ENCODE measurements at regions not wholly inside any gene's neighbourhood (a gene's known extent, or its start where the extent isn't known, plus 50 kb on each side); places are given as distances from the start of the nearest gene placed in this dataset.
A peak's percentile ranks its signal among the peaks of the same experiment; 100 is the strongest.
"Not testable (repeated sequence)": the region's sequence is repeated elsewhere in the genome, so short reads cannot be mapped to it uniquely, and the experiment has no call there.

- no peak for DNase-seq (ENCODE audit: low read depth)
Observed at GRCh38 chr12:28980436-28980835, 168.6 kb upstream of the FAR2 start.

- DNase-seq (ENCODE audit: low read depth) = no peak
Observed at GRCh38 chr12:28987538-28988324, 161.3 kb upstream of the FAR2 start.

DNA sequence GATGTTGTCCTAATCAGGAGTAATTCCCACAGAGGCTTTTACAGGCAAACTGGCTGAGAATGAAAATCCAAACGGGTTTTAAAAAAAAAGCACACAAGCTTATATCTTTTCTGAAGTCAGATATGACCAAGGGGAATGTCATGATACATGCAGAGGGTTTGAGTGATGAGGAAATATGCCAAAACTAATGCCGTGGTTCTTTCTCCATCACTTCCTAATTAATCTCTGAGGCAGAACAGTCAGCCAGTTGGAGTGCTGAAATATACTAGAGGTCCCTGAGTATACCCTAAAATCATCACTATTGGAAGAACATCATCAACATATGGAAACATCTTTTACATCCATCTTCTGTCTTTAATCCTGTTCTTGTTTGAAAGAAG, 160.8 kb upstream of the FAR2 start:
- DNase-seq (ENCODE audit: low read depth) = no peak

DNA sequence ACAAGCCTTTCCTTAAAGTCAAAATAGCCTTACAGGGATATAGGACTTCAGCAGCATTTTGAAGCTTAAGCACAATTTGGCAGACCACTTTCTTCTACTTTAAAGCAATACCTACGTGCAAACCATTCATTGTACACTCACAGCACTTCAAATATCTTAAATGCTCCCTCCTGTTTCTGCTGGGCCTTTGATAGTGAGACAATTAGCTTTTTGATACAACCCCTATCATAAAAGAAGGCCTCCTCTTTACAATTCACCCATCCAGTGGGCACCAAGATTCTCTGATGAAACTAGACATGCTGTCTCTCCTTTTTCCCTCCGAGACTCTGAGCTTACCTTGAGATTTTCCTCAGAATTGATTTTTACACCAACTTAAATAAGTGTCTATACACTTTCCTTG, 157.5 kb upstream of the FAR2 start:
- DNase-seq (ENCODE audit: low read depth) = no peak

GRCh38 chr12:28993720-28994119, 155.4 kb upstream of the FAR2 start:
- DNase-seq (ENCODE audit: low read depth) = no peak

DNA sequence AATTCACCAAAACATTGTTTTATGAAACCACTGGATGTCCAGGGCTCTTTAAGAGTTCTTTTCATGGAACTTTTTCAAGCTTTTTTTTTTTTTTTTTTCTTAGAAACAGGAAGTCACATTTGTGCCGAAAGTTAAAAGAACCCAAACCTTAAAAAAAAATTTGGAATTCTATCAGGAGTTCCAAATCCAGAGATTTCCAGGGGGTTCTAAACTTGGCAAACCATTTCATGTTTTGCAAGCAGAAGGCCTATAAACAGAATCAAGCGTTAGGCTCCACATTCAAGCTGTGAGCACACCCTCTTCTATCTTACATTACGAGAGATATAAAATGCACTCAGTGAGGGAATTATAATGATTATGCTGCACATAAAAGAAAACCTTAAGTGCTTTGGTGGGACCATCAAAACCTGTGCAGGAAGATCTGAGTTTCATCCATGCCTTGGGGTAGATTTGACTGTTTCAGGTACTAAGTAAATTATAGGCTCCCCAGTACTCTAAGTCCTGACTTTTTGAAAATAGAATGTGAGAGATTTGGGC, 154.8 kb upstream of the FAR2 start:
- DNase-seq (ENCODE audit: low read depth) = no peak

GRCh38 chr12:28996688-28997087, 152.4 kb upstream of the FAR2 start:
- no peak for DNase-seq (ENCODE audit: low read depth)

DNA sequence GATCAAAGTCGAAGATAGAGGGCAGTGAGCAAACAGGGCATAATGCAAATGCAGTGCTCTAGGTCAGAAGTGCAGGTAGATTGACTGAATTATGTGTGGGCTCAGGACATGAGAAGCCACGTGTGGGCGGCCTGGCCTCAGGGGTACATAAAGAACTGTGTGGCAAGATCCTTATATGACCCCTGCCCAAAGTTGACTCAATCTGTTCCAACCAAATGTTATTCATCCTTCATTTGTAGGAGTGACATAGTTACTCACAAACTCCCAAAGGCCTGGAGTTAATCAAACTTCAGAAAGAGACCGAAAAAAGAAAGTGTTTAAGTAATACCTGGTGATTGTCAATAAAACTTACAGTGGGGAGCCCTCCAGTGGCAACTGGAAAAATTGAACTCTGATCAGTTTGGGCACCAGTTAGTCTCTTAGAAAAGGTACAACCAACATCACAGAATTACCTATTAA, 150.4 kb upstream of the FAR2 start:
- DNase-seq (ENCODE audit: low read depth) = peak; percentile 36

DNA sequence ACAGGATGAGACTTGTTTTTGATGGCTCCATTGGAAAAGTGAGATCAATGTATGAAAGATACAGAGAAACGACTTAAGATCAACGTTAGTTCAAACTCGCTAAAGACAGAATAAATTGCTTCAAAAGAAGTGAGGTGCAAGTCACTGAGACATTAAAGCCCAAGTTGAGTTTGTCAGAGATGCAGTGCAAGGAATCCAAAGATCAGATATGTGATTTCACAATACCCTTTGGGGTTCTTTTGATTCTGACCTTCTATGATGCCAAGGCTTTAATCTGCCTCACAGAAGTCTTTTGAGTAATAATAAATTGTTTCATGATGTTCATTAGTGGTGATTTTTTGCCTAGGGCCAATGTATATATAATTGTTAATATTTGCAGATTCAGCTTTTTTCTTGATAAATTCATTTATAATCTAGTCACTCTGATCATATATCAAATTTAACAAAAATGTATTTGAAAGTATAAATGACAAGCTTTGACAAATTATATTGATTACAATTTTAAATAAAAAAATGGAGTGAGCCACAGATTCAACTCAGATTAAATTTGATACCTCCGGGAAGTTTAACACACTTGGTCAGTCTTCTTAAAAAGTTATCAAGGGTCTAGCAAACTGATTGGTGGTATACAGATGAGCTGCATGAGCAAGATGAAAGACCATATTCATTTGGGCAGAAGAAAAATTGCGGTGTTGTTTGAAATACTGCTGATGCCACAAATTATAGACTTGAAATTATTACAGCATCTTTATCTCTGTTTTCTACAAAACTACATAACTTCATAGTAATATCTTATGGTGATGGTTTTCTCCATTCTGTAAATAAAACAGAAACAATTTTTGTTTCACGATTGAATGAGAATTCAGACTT, 144.8 kb upstream of the FAR2 start:
- no peak for DNase-seq (ENCODE audit: low read depth)

DNA sequence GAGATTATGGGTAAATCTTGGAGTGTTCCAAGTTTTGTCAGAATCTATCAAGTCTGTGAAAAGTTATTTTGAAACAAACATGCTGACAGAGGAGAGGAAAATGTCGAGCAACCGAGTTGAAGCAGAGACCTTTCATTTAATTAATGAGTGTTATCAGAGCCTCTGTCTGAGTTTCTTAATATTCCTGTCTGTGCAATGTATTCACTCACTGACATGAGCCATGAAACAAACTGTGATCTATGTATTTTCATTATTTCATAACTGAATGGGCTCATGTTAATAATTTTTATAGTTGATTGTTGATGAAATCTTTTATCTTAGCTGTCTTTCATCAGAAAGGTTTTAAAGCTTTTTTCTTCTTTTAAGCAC, 144.2 kb upstream of the FAR2 start:
- no peak for DNase-seq (ENCODE audit: low read depth)

GRCh38 chr12:29008786-29009185, 140.3 kb upstream of the FAR2 start:
- DNase-seq (ENCODE audit: low read depth) = no peak

DNA sequence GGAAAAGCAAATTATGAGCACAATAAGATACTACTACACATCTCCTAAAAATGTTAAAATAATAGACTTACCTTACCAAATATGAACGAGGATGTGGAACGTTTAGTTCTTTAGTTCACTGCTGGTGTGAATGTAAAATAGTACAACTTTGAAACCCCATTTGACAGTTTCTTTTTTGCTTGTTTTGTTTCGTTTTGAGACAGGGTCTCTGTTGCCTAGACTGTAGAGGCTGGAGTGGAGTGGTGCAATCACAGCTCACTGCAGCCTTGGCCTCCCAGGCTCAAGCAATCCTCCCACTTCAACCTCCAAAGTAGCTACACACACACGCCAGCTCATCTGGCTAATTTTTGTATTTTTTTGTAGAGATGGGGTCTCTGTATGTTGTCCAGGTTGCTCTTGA, 136.4 kb upstream of the FAR2 start:
- DNase-seq (ENCODE audit: low read depth) = no peak

- DNase-seq (ENCODE audit: low read depth) = peak; percentile 7
Observed at GRCh38 chr12:29017532-29017931, 131.5 kb upstream of the FAR2 start.

- DNase-seq (ENCODE audit: low read depth) = peak; percentile 1
Observed at GRCh38 chr12:29023436-29024076, 125.5 kb upstream of the FAR2 start.

GRCh38 chr12:29024117-29024516, 125.0 kb upstream of the FAR2 start:
- DNase-seq (ENCODE audit: low read depth) = peak; percentile 1

DNA sequence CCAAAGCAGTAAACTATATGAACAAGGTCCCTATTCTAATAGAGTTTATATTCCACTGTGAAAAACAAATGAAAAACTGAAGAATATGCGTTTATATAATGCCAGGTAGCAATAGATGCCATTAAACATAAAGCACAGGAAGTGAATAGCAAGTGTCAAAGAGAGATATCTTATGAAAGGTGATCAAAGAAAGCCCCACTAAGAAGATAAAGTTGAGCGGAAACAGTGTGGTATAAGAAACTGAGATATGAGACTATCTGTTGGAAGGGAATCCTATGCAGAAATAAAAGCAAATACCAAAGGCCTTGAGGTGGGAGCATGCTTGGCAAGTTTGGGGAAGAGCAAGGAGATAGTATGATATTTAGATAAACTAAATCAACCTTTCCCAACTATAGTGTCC, 123.1 kb upstream of the FAR2 start:
- no peak for DNase-seq (ENCODE audit: low read depth)

- DNase-seq (ENCODE audit: low read depth) = peak; percentile 62
Observed at GRCh38 chr12:29026419-29026818, 122.7 kb upstream of the FAR2 start.

DNA sequence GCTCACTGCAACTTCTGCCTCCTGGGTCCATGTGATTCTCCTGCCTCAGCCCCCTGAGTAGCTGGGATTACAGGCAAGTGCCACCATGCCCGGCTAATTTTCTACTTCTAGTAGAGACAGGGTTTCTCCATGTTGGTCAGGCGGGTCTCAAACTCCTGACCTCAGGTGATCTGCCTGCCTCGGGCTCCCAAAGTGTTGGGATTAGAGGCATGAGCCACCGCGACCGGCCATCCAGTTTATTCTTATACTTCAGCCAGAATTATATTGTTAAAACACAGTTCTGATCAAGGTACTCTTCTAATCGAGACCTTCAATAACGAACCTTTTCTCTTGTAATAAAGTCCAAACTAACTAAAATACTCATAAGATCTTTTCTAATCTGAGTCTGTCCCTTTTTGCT, 119.6 kb upstream of the FAR2 start:
- not testable (repeated sequence) for DNase-seq (ENCODE audit: low read depth)

- no peak for DNase-seq (ENCODE audit: low read depth)
Observed at GRCh38 chr12:29030006-29030405, 119.1 kb upstream of the FAR2 start.

DNA sequence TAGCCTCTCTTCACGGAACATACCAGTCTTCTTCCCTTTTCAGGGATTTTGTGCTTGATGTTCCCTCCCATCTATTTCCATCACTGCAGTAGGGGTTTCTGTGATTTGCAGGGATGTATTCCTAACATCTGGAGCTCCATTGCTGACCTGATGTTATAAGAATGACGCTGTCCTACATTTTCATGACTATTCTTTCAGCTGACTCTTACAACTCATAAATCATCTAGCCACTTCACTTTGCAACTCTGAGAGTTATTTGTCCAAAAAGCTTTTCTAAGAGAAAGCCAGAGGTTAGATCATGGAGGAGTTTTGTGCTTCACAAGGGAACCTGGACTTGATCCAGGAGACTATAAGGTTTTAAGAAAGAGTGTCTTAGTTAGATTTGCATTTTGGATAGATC, 116.6 kb upstream of the FAR2 start:
- no peak for DNase-seq (ENCODE audit: low read depth)

- no peak for DNase-seq (ENCODE audit: low read depth)
Observed at GRCh38 chr12:29033519-29033918, 115.6 kb upstream of the FAR2 start.

DNA sequence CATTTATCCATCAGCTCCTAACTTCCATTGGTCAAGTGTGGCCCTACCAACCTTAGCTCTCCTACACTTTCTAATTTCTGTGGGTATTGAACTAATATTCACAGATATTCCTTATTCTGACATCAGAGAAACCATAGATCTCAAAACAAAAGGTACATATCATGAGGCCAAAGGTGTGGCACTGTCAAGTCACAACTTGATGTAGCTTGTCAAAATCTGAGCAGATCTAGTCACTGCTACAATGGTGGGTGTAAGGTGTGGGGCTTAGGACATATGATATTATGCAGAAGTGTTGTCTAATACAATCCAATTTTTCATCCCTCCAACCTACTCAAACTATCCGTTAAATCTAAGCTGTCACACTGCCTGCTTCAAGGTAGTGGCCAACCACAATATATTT, 114.0 kb upstream of the FAR2 start:
- no peak for DNase-seq (ENCODE audit: low read depth)

Measured in RPMI7951 (cell line).